PC-9 (cell line): ENCODE measurements at regions not wholly inside any gene's neighbourhood (a gene's known extent, or its start where the extent isn't known, plus 50 kb on each side); places are given as distances from the start of the nearest gene placed in this dataset.

Source experiments
- BruUV-seq: library from RNA; stranded (reverse); fragments of 400-500 nt; replicated peaks from 2 replicates; lab custom pipeline; 2021; lab: Mats Ljungman, UMichigan
- CTCF ChIA-PET: fragments of 300-600 bp; sonication (Branson Sonifier 250); formaldehyde crosslinking; loops from one replicate; lab custom pipeline; 2022; ENCODE audit warnings: antibody characterized with exemption; lab: Charles Lee
- POLR2A ChIA-PET: fragments of 300-600 bp; sonication (Branson Sonifier 250); formaldehyde crosslinking; loops from one replicate; lab custom pipeline; 2022; ENCODE audit warnings: antibody characterized with exemption; ENCODE audit not compliant: unreplicated experiment; lab: Charles Lee
- DNase-seq, 2 experiments: peaks; one replicate each; pipeline versions ENCODE4 v3.0.0 to v3.0.0-alpha.2; 2015 to 2022; ENCODE audit warnings: mixed read lengths in 1 of 2
- H2AFZ ChIP-seq: fragments of 200-600 bp; sonication (generic); 2 replicates; pipeline ENCODE4 v1.8.1; 2017; ENCODE audit warnings: antibody characterized with exemption
- H3F3A ChIP-seq: fragments of 200-600 bp; sonication (generic); 2 replicates; pipeline ENCODE4 v1.8.1; 2017; ENCODE audit warnings: antibody characterized with exemption, mild to moderate bottlenecking, low read depth; ENCODE audit not compliant: insufficient read depth
- H3K27ac ChIP-seq: fragments of 200-600 bp; sonication (generic); 2 replicates; pipeline ENCODE4 v1.6.1; 2016; ENCODE audit warnings: mixed run types
- H3K27me3 ChIP-seq: fragments of 200-600 bp; sonication (generic); 2 replicates; pipeline ENCODE4 v1.6.1; 2016; ENCODE audit warnings: low read depth, mixed run types; ENCODE audit not compliant: insufficient read depth
- H3K36me3 ChIP-seq: fragments of 200-600 bp; sonication (generic); 2 replicates; pipeline ENCODE4 v1.6.1; 2016; ENCODE audit warnings: low read depth, mixed run types
- H3K4me1 ChIP-seq: fragments of 200-600 bp; sonication (generic); replicated peaks from 2 replicates; pipeline ENCODE4 v1.6.1; 2016; ENCODE audit warnings: mixed run types; ENCODE audit not compliant: insufficient read depth
- H3K4me2 ChIP-seq: fragments of 200-600 bp; sonication (generic); 2 replicates; pipeline ENCODE4 v1.6.1; 2017; ENCODE audit warnings: mixed run types
- H3K4me3 ChIP-seq: fragments of 200-600 bp; sonication (generic); 2 replicates; pipeline ENCODE4 v1.6.1; 2016; ENCODE audit warnings: mixed run types
- H3K79me2 ChIP-seq: fragments of 200-600 bp; sonication (generic); 2 replicates; pipeline ENCODE4 v1.6.1; 2017; ENCODE audit warnings: low read depth, mixed run types
- H3K9me2 ChIP-seq: fragments of 200-600 bp; sonication (generic); 2 replicates; pipeline ENCODE4 v1.8.1; 2017; ENCODE audit warnings: mild to moderate bottlenecking; ENCODE audit not compliant: insufficient read depth
- H3K9me3 ChIP-seq: fragments of 200-600 bp; sonication (generic); 2 replicates; pipeline ENCODE4 v1.8.1; 2016; ENCODE audit warnings: low read depth; ENCODE audit not compliant: insufficient read depth
- H4K20me1 ChIP-seq: fragments of 200-600 bp; sonication (generic); 2 replicates; pipeline ENCODE4 v1.8.1; 2017; ENCODE audit not compliant: insufficient read depth
- CTCF ChIP-seq: fragments of 200-600 bp; sonication (generic); conservative IDR thresholded peaks from 2 replicates; pipeline ENCODE4 v1.6.1; 2017; ENCODE audit warnings: mixed run types, antibody characterized with exemption, mild to moderate bottlenecking, moderate library complexity
- EZH2 ChIP-seq: fragments of 200-600 bp; sonication (generic); IDR thresholded peaks from 2 replicates; pipeline ENCODE4 v1.8.0; 2017; ENCODE audit warnings: antibody characterized with exemption, low read depth
- intact Hi-C: fragments of 100-400 bp; cut with micrococcal nuclease; formaldehyde crosslinking; loops from one replicate; pipeline ENCODE4 v1.10.0; 2022; ENCODE audit not compliant: unreplicated experiment

GRCh38 chr10:57142925-57143576 lies 782.0 kb upstream of the ZWINT start:
- POLR2A ChIA-PET, result no interaction called here
- Histone ChIP-seq H3K4me2 (no peak overlapping the region), H3K27me3 (no peaks in the 10 kb centered on the region), H2AFZ (no peak overlapping the region), H3K27ac (no peak overlapping the region), H3F3A (no peaks in the 10 kb centered on the region), H3K9me2 (no peaks in the 10 kb centered on the region), H3K36me3 (no peaks in the 10 kb centered on the region), H3K79me2 (no peaks in the 10 kb centered on the region), H4K20me1 (no peaks in the 10 kb centered on the region), H3K4me1 (no peaks in the 10 kb centered on the region), H3K4me3 (no peak overlapping the region), H3K9me3 (no peaks in the 10 kb centered on the region)
- TF ChIP-seq EZH2, result no peak
- no peak for TF ChIP-seq CTCF
- intact Hi-C loops, result no loop called here
- DNase-seq, result no peak
- CTCF ChIA-PET, result no interaction called here
- BruUV-seq, result no TSS peak

- Histone ChIP-seq H3K36me3 (no peaks in the 10 kb centered on the region), H3K27me3 (no peaks in the 10 kb centered on the region), H3K4me3 (no peak overlapping the region), H3K9me2 (no peaks in the 10 kb centered on the region), H3K4me2 (no peak overlapping the region), H2AFZ (no peak overlapping the region), H3K79me2 (no peaks in the 10 kb centered on the region), H3F3A (no peaks in the 10 kb centered on the region), H3K4me1 (no peaks in the 10 kb centered on the region), H4K20me1 (no peaks in the 10 kb centered on the region), H3K27ac (no peak overlapping the region), H3K9me3 (no peaks in the 10 kb centered on the region)
- no peak for TF ChIP-seq CTCF
- no peak for TF ChIP-seq EZH2
- ChIA-PET CTCF (no interaction called here), POLR2A (no interaction called here)
- no TSS peak for BruUV-seq
- DNase-seq, result no peak
- intact Hi-C loops, result no loop called here
These were observed 780.6 kb upstream of the ZWINT start for GRCh38 chr10:57141708-57142107.

- H2AFZ ChIP-seq, result no peak overlapping the region
- peak in 1 of 2 experiments; percentile 20 for DNase-seq
- no peaks in the 10 kb centered on the region for H4K20me1 ChIP-seq
- H3F3A ChIP-seq, result no peaks in the 10 kb centered on the region
- H3K4me1 ChIP-seq, result no peaks in the 10 kb centered on the region
- no TSS peak for BruUV-seq
- H3K36me3 ChIP-seq, result no peaks in the 10 kb centered on the region
- no peak overlapping the region for H3K4me3 ChIP-seq
- POLR2A ChIA-PET, result no interaction called here
- CTCF ChIA-PET, result interaction anchor here (0.6 kb wide), 1 partner anchor 1973 kb away, joined by 4 read pairs; no protein-coding TSS in a partner anchor
- H3K9me3 ChIP-seq, result no peaks in the 10 kb centered on the region
- no peak overlapping the region for H3K4me2 ChIP-seq
- H3K79me2 ChIP-seq, result no peaks in the 10 kb centered on the region
- intact Hi-C loops, result no loop called here
- 0 out of 2 replicates have a peak, but pooled peaks cover 4% of the 10 kb centered on the region for H3K9me2 ChIP-seq
- no peaks in the 10 kb centered on the region for H3K27me3 ChIP-seq
- no peak for TF ChIP-seq CTCF
- TF ChIP-seq EZH2, result no peak
- H3K27ac ChIP-seq, result no peak overlapping the region
These were observed 758.6 kb upstream of the ZWINT start for GRCh38 chr10:57119684-57120083.
